ENCODE measurements at regions not wholly inside any gene's neighbourhood (a gene's known extent, or its start where the extent isn't known, plus 50 kb on each side); places are given as distances from the start of the nearest gene placed in this dataset.

- intact Hi-C loops (cut with micrococcal nuclease; ENCODE audit: unreplicated experiment) (no loop called here), in situ Hi-C loops (cut with MboI) (no loop called here)
- Histone ChIP-seq H3K4me1 (ENCODE audit: control insufficient read depth, insufficient read depth, low read length) (no peaks in the 10 kb centered on the region), H3K27ac (ENCODE audit: control insufficient read depth, insufficient read depth) (no peak overlapping the region), H3K9me3 (replicated peaks; ENCODE audit: control insufficient read depth, insufficient read depth, low read length) (no peaks in the 10 kb centered on the region), H3K36me3 (ENCODE audit: control insufficient read depth in 2 of 2, insufficient read depth in 2 of 2, low read length in 1 of 2) (no peaks in the 10 kb centered on the region), H3K4me3 (no peak overlapping the region), H3K79me2 (ENCODE audit: control insufficient read depth, insufficient read depth, low read length) (no peaks in the 10 kb centered on the region), H3K4me2 (ENCODE audit: control insufficient read depth, insufficient read depth) (no peak overlapping the region), H3K9ac (ENCODE audit: control insufficient read depth, insufficient read depth, low read length) (no peak overlapping the region), H4K20me1 (ENCODE audit: control insufficient read depth, insufficient read depth) (no peaks in the 10 kb centered on the region), H2AFZ (ENCODE audit: control insufficient read depth, low read depth, low read length) (no peak overlapping the region), H3K27me3 (replicated peaks in 1 of 2; ENCODE audit: control insufficient read depth in 2 of 2, insufficient read depth in 2 of 2, low read length in 1 of 2) (no peaks in the 10 kb centered on the region)
- WGBS (ENCODE audit: insufficient coverage, insufficient replicate concordance, low lambda C conversion rate, missing lambda C conversion rate): 53% methylated on average over 4 of the region's 4 CpGs
- FAIRE-seq (no peak), DNase-seq (ENCODE audit: low read depth, low spot score) (no peak), ATAC-seq (no peak)
- no TSS peak for BruUV-seq (replicated peaks)
- TF ChIP-seq ZNF24 (IDR thresholded peaks at IDR 0.05) (no peak), PBX3 (IDR thresholded peaks at IDR 0.05; ENCODE audit: insufficient replicate concordance, low read depth, low read length) (no peak), ZBTB40 (IDR thresholded peaks at IDR 0.05; ENCODE audit: borderline replicate concordance) (peak; percentile 49; the same call in 1 of the 2 replicates)
- POLR2A ChIA-PET: no interaction called here
- SMC1A ChIA-PET (ENCODE audit: uncharacterized antibody, unreplicated experiment): no interaction called here
- RAD21 ChIA-PET (ENCODE audit: unreplicated experiment): no interaction called here
- CTCF ChIA-PET: interaction anchor here (0.5 kb wide), 1 partner anchor 318 kb away, joined by 3 read pairs; no protein-coding TSS in a partner anchor
Measured at GRCh38 chr6:92297101-92297500, 1122.3 kb downstream of the EPHA7 start.

Measured in GM12878 (cell line).